Testis (tissue), 2 donors: ENCODE measurements at regions not wholly inside any gene's neighbourhood (a gene's known extent, or its start where the extent isn't known, plus 50 kb on each side); places are given as distances from the start of the nearest gene placed in this dataset.

Experiments
- DNase-seq: peaks from one replicate; pipeline ENCODE4 v3.0.0-alpha.2; 2019
- H3K27ac ChIP-seq, 2 donors: fragments of 200-600 bp; sonication (generic); one replicate each; pipeline ENCODE4 v1.5.1; 2019
- H3K27me3 ChIP-seq: fragments of 200-600 bp; sonication (generic); one replicate; pipeline ENCODE4 v1.5.1; 2019
- H3K36me3 ChIP-seq: fragments of 200-600 bp; sonication (generic); one replicate; pipeline ENCODE4 v1.5.1; 2017; ENCODE audit warnings: low read depth; ENCODE audit errors: missing control alignments
- H3K4me1 ChIP-seq: fragments of 200-600 bp; sonication (generic); one replicate; pipeline ENCODE4 v1.5.1; 2019
- H3K4me3 ChIP-seq, 2 donors: fragments of 200-600 bp; sonication (generic); one replicate each; pipeline ENCODE4 v1.5.1; 2017 to 2019
- H3K9me3 ChIP-seq: fragments of 200-600 bp; sonication (generic); one replicate; pipeline ENCODE4 v1.5.1; 2017
- CTCF ChIP-seq, 3 experiments: fragments of 450-650 bp in 2 of 3; fragments of 200-600 bp in 1 of 3; sonication (generic) in 1 of 3; IDR thresholded peaks; one replicate each; pipeline ENCODE4 v1.5.1; 2016 to 2019; ENCODE audit warnings: antibody characterized with exemption in 3 of 3, mild to moderate bottlenecking in 2 of 3, moderate library complexity in 1 of 3
- POLR2A ChIP-seq: fragments of 450-650 bp; IDR thresholded peaks from one replicate; pipeline ENCODE4 v1.6.1; 2017; ENCODE audit warnings: antibody characterized with exemption, mild to moderate bottlenecking, moderate library complexity
- WGBS, 2 donors: methylation state at CpG; one replicate each; pipeline ENCODE4 v1.1.5; 2018; 5-methylcytosine and 5-hydroxymethylcytosine counted together
- intact Hi-C: fragments of 100-400 bp; cut with DNase I; formaldehyde crosslinking; loops from one replicate; pipeline ENCODE4 v1.15.1; 2023; ENCODE audit warnings: low total_unique reads

GRCh38 chr3:66762916-66763693, 235.0 kb upstream of the KBTBD8 start:
- Histone ChIP-seq H3K4me3 (no peak overlapping the region), H3K4me1 (no peaks in the 10 kb centered on the region), H3K27ac (no peak overlapping the region), H3K27me3 (no peaks in the 10 kb centered on the region), H3K36me3 (no peaks in the 10 kb centered on the region), H3K9me3 (no peaks in the 10 kb centered on the region)
- intact Hi-C loops, result no loop called here
- no peak for TF ChIP-seq POLR2A
- no peak for TF ChIP-seq CTCF (IDR thresholded peaks at IDR 0.05)
- DNase-seq, result no peak
- 62 to 73% methylated on average over 6 of the region's 6 CpGs for WGBS, 2 donors

GRCh38 chr3:66778107-66778506, 220.0 kb upstream of the KBTBD8 start:
- Histone ChIP-seq H3K4me1 (no peaks in the 10 kb centered on the region), H3K27ac (no peak overlapping the region), H3K27me3 (no peaks in the 10 kb centered on the region), H3K9me3 (no peaks in the 10 kb centered on the region), H3K4me3 (no peak overlapping the region), H3K36me3 (no peaks in the 10 kb centered on the region)
- intact Hi-C loops, result no loop called here
- DNase-seq, result no peak
- TF ChIP-seq POLR2A (no peak), CTCF (IDR thresholded peaks at IDR 0.05) (no peak)
- 74 to 78% methylated on average over 5 of the region's 5 CpGs for WGBS, 2 donors

DNA sequence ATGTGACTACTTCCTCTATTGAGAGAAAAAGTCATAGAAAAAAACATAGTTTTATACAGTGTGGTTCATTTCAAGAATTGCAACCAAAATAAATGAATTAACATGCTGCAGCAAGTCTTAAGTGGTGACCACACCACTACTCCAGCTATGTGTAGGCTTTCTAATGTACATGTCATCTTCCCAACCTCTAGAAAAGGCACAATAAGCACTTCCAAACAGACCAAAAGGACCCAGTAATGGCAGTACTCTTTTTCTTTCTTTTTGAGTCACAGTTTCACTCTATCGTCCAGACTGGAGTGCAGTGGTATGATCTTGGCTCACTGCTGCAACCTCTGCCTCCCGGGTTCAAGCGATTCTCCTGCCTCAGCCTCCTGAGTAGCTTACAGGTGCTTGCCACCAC, 219.3 kb upstream of the KBTBD8 start:
- H3K4me1 ChIP-seq, result no peaks in the 10 kb centered on the region
- H3K27ac ChIP-seq, result no peak overlapping the region
- H3K36me3 ChIP-seq, result no peaks in the 10 kb centered on the region
- DNase-seq, result no peak
- no peak overlapping the region for H3K4me3 ChIP-seq
- intact Hi-C loops, result no loop called here
- WGBS, 2 donors, result 91 to 96% methylated on average over 3 of the region's 3 CpGs
- TF ChIP-seq POLR2A (no peak), CTCF (IDR thresholded peaks at IDR 0.05) (no peak)
- no peaks in the 10 kb centered on the region for H3K9me3 ChIP-seq
- no peaks in the 10 kb centered on the region for H3K27me3 ChIP-seq

GRCh38 chr3:66785191-66785909, 212.8 kb upstream of the KBTBD8 start:
- no peak for DNase-seq
- WGBS, 2 donors, result 89 to 90% methylated on average over 6 of the region's 6 CpGs
- Histone ChIP-seq H3K27me3 (no peaks in the 10 kb centered on the region), H3K36me3 (no peaks in the 10 kb centered on the region), H3K4me1 (no peaks in the 10 kb centered on the region), H3K4me3 (no peak overlapping the region), H3K9me3 (no peaks in the 10 kb centered on the region), H3K27ac (no peak overlapping the region)
- intact Hi-C loops, result no loop called here
- TF ChIP-seq POLR2A (no peak), CTCF (IDR thresholded peaks at IDR 0.05) (no peak)
